Neuronal stem cell (in vitro differentiated cells): ENCODE measurements at regions not wholly inside any gene's neighbourhood (a gene's known extent, or its start where the extent isn't known, plus 50 kb on each side); places are given as distances from the start of the nearest gene placed in this dataset.

Source experiments
- DNase-seq: peaks from one replicate; pipeline ENCODE4 v3.0.0-alpha.2; 2013; ENCODE audit warnings: low spot score
- H2AFZ ChIP-seq: one replicate; pipeline ENCODE4 v1.6.1; 2013; ENCODE audit warnings: mild to moderate bottlenecking, low read length, inconsistent platforms
- H2AK5ac ChIP-seq: 2 replicates; pipeline ENCODE4 v1.6.1; 2013; ENCODE audit warnings: low read depth, mild to moderate bottlenecking, inconsistent platforms, low read length, moderate library complexity, mixed read lengths
- H2BK120ac ChIP-seq: 2 replicates; pipeline ENCODE4 v1.6.1; 2013; ENCODE audit warnings: low read depth, mild to moderate bottlenecking, inconsistent platforms, low read length, moderate library complexity, mixed read lengths
- H2BK12ac ChIP-seq: one replicate; pipeline ENCODE4 v1.6.1; 2013; ENCODE audit warnings: low read length, inconsistent platforms
- H2BK15ac ChIP-seq: 2 replicates; pipeline ENCODE4 v1.6.1; 2013; ENCODE audit warnings: mild to moderate bottlenecking, low read length, inconsistent platforms, mixed read lengths
- H2BK5ac ChIP-seq: one replicate; pipeline ENCODE4 v1.6.1; 2013; ENCODE audit warnings: inconsistent platforms, mild to moderate bottlenecking, low read length, moderate library complexity
- H3K14ac ChIP-seq: one replicate; pipeline ENCODE4 v1.6.1; 2013; ENCODE audit warnings: low read length, inconsistent platforms
- H3K18ac ChIP-seq: 2 replicates; pipeline ENCODE4 v1.6.1; 2013; ENCODE audit warnings: low read length, inconsistent platforms
- H3K23ac ChIP-seq: 2 replicates; pipeline ENCODE4 v1.6.1; 2013; ENCODE audit warnings: low read depth, mild to moderate bottlenecking, mixed read lengths, low read length, inconsistent platforms; ENCODE audit not compliant: poor library complexity
- H3K27ac ChIP-seq: replicated peaks from 3 replicates; pipeline ENCODE4 v1.5.1; 2013; ENCODE audit warnings: low read length, inconsistent platforms
- H3K27me3 ChIP-seq, 3 experiments: 2 replicates each; pipeline ENCODE4 v1.6.1; 2013; ENCODE audit warnings: low read length in 3 of 3, mild to moderate bottlenecking in 2 of 3, inconsistent platforms in 1 of 3, low read depth in 1 of 3, mixed read lengths in 1 of 3, moderate library complexity in 1 of 3; ENCODE audit not compliant: control insufficient read depth in 3 of 3, insufficient read depth in 3 of 3
- H3K36me3 ChIP-seq, 2 donors: replicated peaks in 1 of 2; 2 replicates each; pipeline ENCODE4 v1.6.1; 2013; ENCODE audit warnings: low read length in 2 of 2; ENCODE audit not compliant: control insufficient read depth in 2 of 2, insufficient read depth in 2 of 2
- H3K4ac ChIP-seq: 2 replicates; pipeline ENCODE4 v1.6.1; 2013; ENCODE audit warnings: inconsistent platforms, mild to moderate bottlenecking, low read length, moderate library complexity
- H3K4me1 ChIP-seq, 2 donors: 1 replicate in 1 of 2; 2 replicates in 1 of 2; pipeline ENCODE4 v1.6.1; 2013; ENCODE audit warnings: low read length in 2 of 2, low read depth in 1 of 2; ENCODE audit not compliant: control insufficient read depth in 2 of 2, insufficient read depth in 1 of 2
- H3K4me2 ChIP-seq: one replicate; pipeline ENCODE4 v1.6.1; 2013; ENCODE audit warnings: mild to moderate bottlenecking, low read length, inconsistent platforms; ENCODE audit not compliant: insufficient read depth, poor library complexity, severe bottlenecking
- H3K4me3 ChIP-seq, 2 donors: 2 replicates each; pipeline ENCODE4 v1.5.1; 2013; ENCODE audit warnings: low read length in 2 of 2, mild to moderate bottlenecking in 2 of 2, inconsistent platforms in 1 of 2, moderate library complexity in 1 of 2
- H3K79me1 ChIP-seq: one replicate; pipeline ENCODE4 v1.6.1; 2013; ENCODE audit warnings: low read depth, mild to moderate bottlenecking, inconsistent platforms, low read length, moderate library complexity
- H3K9ac ChIP-seq: one replicate; pipeline ENCODE4 v1.6.1; 2013; ENCODE audit warnings: mild to moderate bottlenecking, low read depth, low read length, inconsistent platforms; ENCODE audit not compliant: poor library complexity
- H3K9me3 ChIP-seq, 2 donors: replicated peaks in 1 of 2; 2 replicates each; pipeline versions ENCODE3 to v1.6.1; 2013; ENCODE audit warnings: low read length in 2 of 2, mild to moderate bottlenecking in 2 of 2, inconsistent platforms in 1 of 2, low read depth in 1 of 2, mixed read lengths in 1 of 2, moderate library complexity in 1 of 2; ENCODE audit not compliant: control insufficient read depth in 2 of 2, insufficient read depth in 1 of 2
- H4K8ac ChIP-seq: one replicate; pipeline ENCODE4 v1.6.1; 2013; ENCODE audit warnings: low read depth, mild to moderate bottlenecking, inconsistent platforms, low read length, moderate library complexity
- H4K91ac ChIP-seq: one replicate; pipeline ENCODE4 v1.6.1; 2013; ENCODE audit warnings: low read length, low read depth, mild to moderate bottlenecking, inconsistent platforms; ENCODE audit not compliant: poor library complexity
- WGBS, 2 donors: extraction: QIAGEN DNeasy Blood & Tissue Kit; methylation state at CpG; one replicate each; pipeline ENCODE4 v1.1.7; 2013; ENCODE audit warnings: missing lambda C conversion rate in 2 of 2, mixed read lengths in 1 of 2; ENCODE audit not compliant: insufficient read length in 2 of 2, insufficient replicate concordance in 1 of 2; ENCODE audit errors: extremely low coverage in 2 of 2; 5-methylcytosine and 5-hydroxymethylcytosine counted together

GRCh38 chr21:28177124-28177523 lies 815.6 kb downstream of the LTN1 start:
- Histone ChIP-seq H2BK15ac (no peak overlapping the region), H3K4ac (no peak overlapping the region), H3K18ac (no peak overlapping the region), H3K9ac (no peak overlapping the region), H2AFZ (no peak overlapping the region), H3K79me1 (no peaks in the 10 kb centered on the region), H4K8ac (no peak overlapping the region), H4K91ac (no peak overlapping the region), H3K36me3 (no peaks in the 10 kb centered on the region), H3K4me2 (no peak overlapping the region), H3K27ac (no peak overlapping the region), H3K4me3 (no peak overlapping the region), H2AK5ac (no peak overlapping the region), H2BK120ac (no peak overlapping the region), H3K27me3 (no peaks in the 10 kb centered on the region), H3K23ac (no peak overlapping the region), H2BK12ac (no peak overlapping the region), H3K9me3 (peaks cover 0 to 1% of the 10 kb centered on the region in 2 donors), H3K14ac (no peak overlapping the region), H3K4me1 (no peaks in the 10 kb centered on the region), H2BK5ac (no peak overlapping the region)
- no CpG with 5 or more reads among the region's 1 CpG for WGBS, 2 donors
- DNase-seq: no peak

DNA sequence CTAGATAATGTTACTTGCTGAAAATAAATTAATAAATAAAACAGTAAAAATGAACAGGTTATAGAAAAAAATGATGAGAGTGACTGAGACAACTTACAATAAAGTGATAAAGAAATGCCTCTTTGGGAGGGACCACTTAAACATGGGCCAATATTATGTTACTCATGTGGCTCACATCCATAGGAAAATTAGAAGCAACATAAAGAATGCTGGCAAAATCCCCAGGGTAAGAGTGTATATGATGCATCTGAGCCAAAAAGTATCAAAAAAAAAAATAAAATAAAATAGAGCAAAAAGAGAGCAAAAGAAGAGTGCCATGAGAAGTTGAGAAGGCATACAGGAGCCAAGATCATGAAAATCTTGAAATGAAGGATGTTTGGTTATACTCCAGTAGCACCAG lies 818.0 kb downstream of the LTN1 start:
- H3K9me3 ChIP-seq: no peaks in the 10 kb centered on the region
- no peak overlapping the region for H2BK15ac ChIP-seq
- no peak overlapping the region for H2AFZ ChIP-seq

DNA sequence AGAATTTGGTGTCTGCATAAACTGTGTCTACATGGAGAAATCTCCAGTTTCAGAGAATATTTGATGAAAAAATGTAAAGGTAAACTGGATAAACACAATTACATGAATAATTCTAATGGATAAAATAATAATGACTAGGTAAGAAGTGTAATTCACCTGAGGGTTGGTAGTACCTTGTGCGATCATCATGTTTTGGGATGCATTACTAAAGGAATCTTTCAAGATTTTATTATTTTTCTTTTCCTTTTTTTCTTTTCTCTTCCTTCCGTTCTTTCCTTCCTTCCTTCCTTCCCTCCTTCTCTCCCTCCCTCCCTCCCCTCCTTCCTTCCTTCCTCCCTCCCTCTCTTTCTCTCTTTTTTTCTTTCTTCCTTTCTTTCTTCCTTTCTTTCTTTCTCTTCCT lies 818.7 kb downstream of the LTN1 start:
- Histone ChIP-seq H2BK15ac (no peak overlapping the region), H3K4me3 (no peak overlapping the region), H3K23ac (no peak overlapping the region), H3K18ac (no peak overlapping the region), H3K4me2 (no peak overlapping the region), H3K4me1 (no peaks in the 10 kb centered on the region), H3K36me3 (no peaks in the 10 kb centered on the region), H3K27me3 (no peaks in the 10 kb centered on the region), H2AK5ac (no peak overlapping the region), H2BK5ac (no peak overlapping the region), H3K9me3 (no peaks in the 10 kb centered on the region), H3K4ac (no peak overlapping the region), H3K9ac (no peak overlapping the region), H4K8ac (no peak overlapping the region), H3K14ac (no peak overlapping the region), H3K79me1 (no peaks in the 10 kb centered on the region), H2AFZ (no peak overlapping the region), H2BK120ac (no peak overlapping the region), H2BK12ac (no peak overlapping the region), H4K91ac (no peak overlapping the region), H3K27ac (no peak overlapping the region)
- no CpG with 5 or more reads among the region's 2 CpGs for WGBS, 2 donors
- no peak for DNase-seq

More for the DNA sequence above, 818.0 kb downstream of the LTN1 start:
- no peak overlapping the region for H4K8ac ChIP-seq
- DNase-seq: no peak
- H3K23ac ChIP-seq: no peak overlapping the region
- no peak overlapping the region for H2BK5ac ChIP-seq
- no peak overlapping the region for H3K4me2 ChIP-seq
- H3K18ac ChIP-seq: no peak overlapping the region
- H3K27me3 ChIP-seq: no peaks in the 10 kb centered on the region
- H2BK12ac ChIP-seq: no peak overlapping the region
- no peak overlapping the region for H3K4me3 ChIP-seq
- no peaks in the 10 kb centered on the region for H3K4me1 ChIP-seq
- H3K9ac ChIP-seq: no peak overlapping the region
- no peak overlapping the region for H3K27ac ChIP-seq
- no peak overlapping the region for H2AK5ac ChIP-seq
- no peaks in the 10 kb centered on the region for H3K36me3 ChIP-seq
- H4K91ac ChIP-seq: no peak overlapping the region
- H3K14ac ChIP-seq: no peak overlapping the region
- no peak overlapping the region for H3K4ac ChIP-seq
- no peaks in the 10 kb centered on the region for H3K79me1 ChIP-seq
- no peak overlapping the region for H2BK120ac ChIP-seq

- Histone ChIP-seq H3K23ac (no peak overlapping the region), H2AK5ac (no peak overlapping the region), H3K4me1 (no peaks in the 10 kb centered on the region), H3K79me1 (no peaks in the 10 kb centered on the region), H3K4me2 (no peak overlapping the region), H3K9ac (no peak overlapping the region), H3K4me3 (no peak overlapping the region), H2AFZ (no peak overlapping the region), H3K9me3 (no peaks in the 10 kb centered on the region), H3K18ac (no peak overlapping the region), H2BK12ac (no peak overlapping the region), H3K14ac (no peak overlapping the region), H4K8ac (no peak overlapping the region), H3K27me3 (no peaks in the 10 kb centered on the region), H3K27ac (no peak overlapping the region), H3K4ac (no peak overlapping the region), H2BK120ac (no peak overlapping the region), H3K36me3 (no peaks in the 10 kb centered on the region), H2BK15ac (no peak overlapping the region), H2BK5ac (no peak overlapping the region), H4K91ac (no peak overlapping the region)
- WGBS, 2 donors: no CpG with 5 or more reads among the region's 2 CpGs
- DNase-seq: no peak
These were observed 820.3 kb downstream of the LTN1 start for GRCh38 chr21:28172376-28172775.
